Prostate gland (tissue), 2 donors: ENCODE measurements at regions not wholly inside any gene's neighbourhood (a gene's known extent, or its start where the extent isn't known, plus 50 kb on each side); places are given as distances from the start of the nearest gene placed in this dataset.

Source experiments
- DNase-seq: peaks from one replicate; pipeline ENCODE4 v3.0.0-alpha.2; 2019; ENCODE audit warnings: low spot score
- H3K27ac ChIP-seq, 2 donors: fragments of 200-600 bp; sonication (generic); 2 replicates each; pipeline ENCODE4 v1.5.1; 2017 to 2019
- H3K27me3 ChIP-seq: fragments of 200-600 bp; sonication (generic); replicated peaks from 2 replicates; pipeline ENCODE4 v1.5.1; 2019; ENCODE audit not compliant: insufficient read depth
- H3K36me3 ChIP-seq, 2 donors: fragments of 200-600 bp; sonication (generic); 1 replicate in 1 of 2; 2 replicates in 1 of 2; pipeline versions ENCODE4 v1.5.1 to v1.8.1; 2017 to 2019
- H3K4me1 ChIP-seq: fragments of 200-600 bp; sonication (generic); replicated peaks from 2 replicates; pipeline ENCODE4 v1.5.1; 2019
- H3K4me3 ChIP-seq, 2 donors: fragments of 200-600 bp; sonication (generic); 2 replicates each; pipeline ENCODE4 v1.5.1; 2017 to 2019
- H3K9me3 ChIP-seq: fragments of 200-600 bp; sonication (generic); 2 replicates; pipeline ENCODE4 v1.5.1; 2017
- CTCF ChIP-seq, 4 experiments: fragments of 200-600 bp in 2 of 4; fragments of 450-650 bp in 2 of 4; sonication (generic) in 2 of 4; IDR thresholded peaks; 1 replicate in 3 of 4; 2 replicates in 1 of 4; pipeline ENCODE4 v1.5.1; 2016 to 2019; ENCODE audit warnings: antibody characterized with exemption in 4 of 4, mild to moderate bottlenecking in 2 of 4, moderate library complexity in 2 of 4
- POLR2A ChIP-seq: fragments of 450-650 bp; IDR thresholded peaks from one replicate; pipeline ENCODE4 v1.6.1; 2016; ENCODE audit warnings: antibody characterized with exemption, mild to moderate bottlenecking
- POLR2AphosphoS5 ChIP-seq: sonication (generic); formaldehyde crosslinking; IDR thresholded peaks from one replicate; pipeline ENCODE4 v1.6.1; 2017; ENCODE audit warnings: antibody characterized with exemption
- WGBS: methylation state at CpG from one replicate; pipeline ENCODE4 v1.1.5; 2018; 5-methylcytosine and 5-hydroxymethylcytosine counted together
- intact Hi-C: fragments of 100-400 bp; cut with DNase I; formaldehyde crosslinking; loops from one replicate; pipeline ENCODE4 v1.14.2; 2022

- intact Hi-C loops: no loop called here
- Histone ChIP-seq H3K36me3 (no peaks in the 10 kb centered on the region), H3K4me1 (no peaks in the 10 kb centered on the region), H3K9me3 (no peaks in the 10 kb centered on the region), H3K27ac (no peak overlapping the region), H3K27me3 (no peaks in the 10 kb centered on the region), H3K4me3 (no peak overlapping the region)
- TF ChIP-seq POLR2AphosphoS5 (no peak), CTCF (IDR thresholded peaks at IDR 0.05) (no peak), POLR2A (no peak)
- WGBS: 95% methylated on average over 16 of the region's 16 CpGs
- no peak for DNase-seq
Measured at GRCh38 chr20:48060841-48061720, 275.8 kb upstream of the SULF2 start.

- Histone ChIP-seq H3K27ac (no peak overlapping the region), H3K9me3 (no peaks in the 10 kb centered on the region), H3K27me3 (no peaks in the 10 kb centered on the region), H3K4me1 (no peaks in the 10 kb centered on the region), H3K36me3 (no peaks in the 10 kb centered on the region), H3K4me3 (no peak overlapping the region)
- TF ChIP-seq CTCF (IDR thresholded peaks at IDR 0.05): no peak
- no peak for TF ChIP-seq POLR2A
- TF ChIP-seq POLR2AphosphoS5: no peak
- WGBS: 97% methylated on average over 29 of the region's 31 CpGs
- intact Hi-C loops: no loop called here
- DNase-seq: no peak
Measured at GRCh38 chr20:48058611-48059559, 273.6 kb upstream of the SULF2 start.

GRCh38 chr20:48057739-48058138, 272.5 kb upstream of the SULF2 start:
- intact Hi-C loops: no loop called here
- TF ChIP-seq POLR2A (no peak), POLR2AphosphoS5 (no peak), CTCF (IDR thresholded peaks at IDR 0.05) (no peak)
- no peaks in the 10 kb centered on the region for H3K4me1 ChIP-seq
- WGBS: 92% methylated on average over 1 of the region's 1 CpG
- no peak overlapping the region for H3K4me3 ChIP-seq
- no peaks in the 10 kb centered on the region for H3K27me3 ChIP-seq
- H3K27ac ChIP-seq: no peak overlapping the region
- H3K36me3 ChIP-seq: no peaks in the 10 kb centered on the region
- H3K9me3 ChIP-seq: no peaks in the 10 kb centered on the region
- no peak for DNase-seq

DNA sequence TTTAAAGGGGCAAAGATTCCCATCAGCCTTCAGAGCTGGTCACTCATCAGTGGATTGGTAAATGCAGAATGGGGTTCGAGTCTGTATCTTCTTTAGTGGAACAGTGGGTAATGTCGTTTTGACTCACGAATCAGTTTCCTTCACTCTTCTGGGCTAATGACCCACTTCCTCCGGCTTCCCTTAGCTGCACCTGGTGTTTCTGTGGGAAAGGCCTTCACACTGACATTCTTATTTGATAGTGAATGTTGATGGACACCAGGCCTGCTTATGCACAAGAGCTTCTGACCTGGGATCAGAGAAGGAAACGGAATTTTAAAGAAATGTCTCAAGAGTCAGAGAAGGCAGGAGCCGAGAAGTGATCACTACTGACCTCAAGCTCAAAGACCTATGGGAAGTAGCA, 272.0 kb upstream of the SULF2 start:
- no peak for DNase-seq
- intact Hi-C loops: no loop called here
- 85% methylated on average over 6 of the region's 6 CpGs for WGBS
- H3K36me3 ChIP-seq: no peaks in the 10 kb centered on the region
- no peak overlapping the region for H3K27ac ChIP-seq
- no peaks in the 10 kb centered on the region for H3K9me3 ChIP-seq
- no peak overlapping the region for H3K4me3 ChIP-seq
- TF ChIP-seq POLR2A: no peak
- no peaks in the 10 kb centered on the region for H3K4me1 ChIP-seq
- no peaks in the 10 kb centered on the region for H3K27me3 ChIP-seq

- H3K27ac ChIP-seq: no peak overlapping the region
- 88% methylated on average over 2 of the region's 2 CpGs for WGBS
- H3K9me3 ChIP-seq: no peaks in the 10 kb centered on the region
- no peak for TF ChIP-seq POLR2AphosphoS5
- no peak for TF ChIP-seq CTCF (IDR thresholded peaks at IDR 0.05)
- no peak for TF ChIP-seq POLR2A
- H3K27me3 ChIP-seq: no peaks in the 10 kb centered on the region
- H3K36me3 ChIP-seq: no peaks in the 10 kb centered on the region
- no peak for DNase-seq
- intact Hi-C loops: no loop called here
- H3K4me1 ChIP-seq: no peaks in the 10 kb centered on the region
- H3K4me3 ChIP-seq: no peak overlapping the region
Measured at GRCh38 chr20:48056218-48056617, 270.9 kb upstream of the SULF2 start.
